Stimulated activated CD4-positive, alpha-beta T cell treated with anti-CD3 and anti-CD28 coated beads, Interleukin-15, amount 100 ng/mL, for 48 hours (primary cell): ENCODE measurements at regions not wholly inside any gene's neighbourhood (a gene's known extent, or its start where the extent isn't known, plus 50 kb on each side); places are given as distances from the start of the nearest gene placed in this dataset.

ENCODE experiments used
- DNase-seq, 2 donors: peaks; one replicate each; pipeline ENCODE4 v3.0.0-alpha.2; 2020; ENCODE audit warnings: low read depth in 2 of 2

DNA sequence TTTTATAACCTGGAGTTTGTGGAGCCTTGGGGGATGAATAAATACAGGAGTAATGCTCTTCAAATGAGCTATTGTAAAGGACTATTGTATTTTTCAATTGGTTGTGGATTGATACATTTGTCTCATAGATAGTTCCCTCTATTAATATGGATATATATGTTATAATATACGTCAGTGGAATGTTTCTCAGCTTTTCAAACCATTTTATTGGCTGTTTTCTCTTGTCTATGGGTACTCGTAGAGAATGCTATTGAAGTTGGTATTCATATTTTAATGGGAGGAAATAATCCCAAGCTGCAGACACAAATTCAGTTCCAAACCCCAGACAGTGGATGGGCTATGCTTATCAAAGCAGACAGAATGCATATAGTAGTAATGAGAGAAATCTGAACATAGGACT lies 181.8 kb upstream of the DAB2 start:
- DNase-seq = no peak

DNA sequence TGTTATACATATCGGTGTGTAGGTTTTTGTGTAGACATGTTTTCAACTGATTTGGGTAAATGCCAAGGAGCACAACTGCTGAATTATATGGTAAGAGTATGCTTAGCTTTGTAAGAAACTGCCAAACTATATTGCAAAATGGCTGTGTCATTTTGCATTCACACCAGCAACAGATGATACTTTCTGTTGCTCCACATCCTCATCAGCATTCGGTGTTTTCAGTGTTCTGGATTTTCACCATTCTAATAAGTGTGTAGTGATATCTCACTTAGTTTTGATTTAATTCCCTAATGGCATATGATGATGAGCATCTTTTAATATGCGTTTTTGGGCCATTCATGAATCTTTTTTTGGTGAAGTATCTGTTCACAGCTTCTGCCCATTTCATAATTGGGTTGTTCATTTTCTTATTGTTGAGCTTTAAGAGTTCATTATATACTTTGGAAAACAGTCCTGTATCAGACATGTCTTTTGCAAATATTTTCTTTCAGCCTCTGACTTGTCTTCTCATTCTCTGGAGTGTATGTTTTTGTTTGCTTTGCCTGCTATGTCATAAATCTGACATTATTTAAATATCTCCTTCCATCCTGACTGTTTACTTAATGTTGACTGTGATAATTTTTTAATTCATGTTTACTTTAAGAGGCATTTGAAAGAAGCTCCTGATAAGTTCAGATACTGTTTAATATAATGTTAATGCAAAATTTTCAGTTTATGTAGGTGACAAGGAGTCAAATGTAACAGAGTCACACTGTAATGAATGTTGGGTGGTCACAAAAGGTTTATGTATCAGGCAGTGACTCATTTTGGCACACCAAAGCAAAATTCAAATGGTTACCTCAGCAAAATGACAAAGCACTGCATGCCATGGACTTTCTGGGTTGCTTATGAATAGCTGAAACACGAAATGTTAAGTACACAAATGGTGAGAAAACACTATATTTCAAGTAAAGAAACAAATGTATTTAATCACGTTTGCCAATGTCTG lies 181.1 kb upstream of the DAB2 start:
- no peak for DNase-seq

DNA sequence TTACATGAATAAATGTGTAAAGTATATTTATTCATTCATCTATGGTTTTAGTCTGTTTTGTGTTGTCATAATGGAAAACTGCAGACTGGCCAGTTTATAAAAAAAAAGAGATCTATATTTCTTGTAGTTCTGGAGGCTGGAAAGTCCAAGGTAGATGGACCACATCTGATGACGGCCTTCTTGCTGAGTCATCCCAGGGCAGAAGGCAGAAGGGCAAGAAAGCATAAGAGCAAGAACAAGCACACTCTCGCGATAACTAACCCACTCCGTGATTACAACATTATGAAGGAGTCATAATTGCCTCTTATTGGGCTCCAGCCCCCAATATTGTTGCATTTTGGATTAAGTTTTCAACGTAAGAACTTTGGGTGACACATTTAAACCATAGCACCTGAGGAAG lies 180.4 kb upstream of the DAB2 start:
- DNase-seq = no peak

DNA sequence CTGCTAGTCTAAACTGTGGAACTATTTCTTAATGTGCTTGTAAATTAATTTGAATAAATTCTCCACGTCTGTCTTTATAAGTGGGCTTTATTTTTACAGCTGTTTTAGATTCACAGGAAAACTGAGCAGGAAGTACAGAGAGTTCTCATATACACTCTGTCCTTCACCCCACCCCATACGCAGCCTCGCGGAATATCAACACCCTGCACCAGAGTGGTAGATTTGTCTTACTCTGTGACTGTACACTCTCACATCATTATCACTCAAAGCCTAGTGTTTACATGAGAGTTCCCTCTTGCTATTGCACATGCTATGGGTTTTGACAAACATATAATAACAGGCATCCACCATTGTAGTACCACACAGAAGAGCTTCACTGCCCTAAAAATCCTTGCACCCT lies 179.7 kb upstream of the DAB2 start:
- DNase-seq = no peak

DNA sequence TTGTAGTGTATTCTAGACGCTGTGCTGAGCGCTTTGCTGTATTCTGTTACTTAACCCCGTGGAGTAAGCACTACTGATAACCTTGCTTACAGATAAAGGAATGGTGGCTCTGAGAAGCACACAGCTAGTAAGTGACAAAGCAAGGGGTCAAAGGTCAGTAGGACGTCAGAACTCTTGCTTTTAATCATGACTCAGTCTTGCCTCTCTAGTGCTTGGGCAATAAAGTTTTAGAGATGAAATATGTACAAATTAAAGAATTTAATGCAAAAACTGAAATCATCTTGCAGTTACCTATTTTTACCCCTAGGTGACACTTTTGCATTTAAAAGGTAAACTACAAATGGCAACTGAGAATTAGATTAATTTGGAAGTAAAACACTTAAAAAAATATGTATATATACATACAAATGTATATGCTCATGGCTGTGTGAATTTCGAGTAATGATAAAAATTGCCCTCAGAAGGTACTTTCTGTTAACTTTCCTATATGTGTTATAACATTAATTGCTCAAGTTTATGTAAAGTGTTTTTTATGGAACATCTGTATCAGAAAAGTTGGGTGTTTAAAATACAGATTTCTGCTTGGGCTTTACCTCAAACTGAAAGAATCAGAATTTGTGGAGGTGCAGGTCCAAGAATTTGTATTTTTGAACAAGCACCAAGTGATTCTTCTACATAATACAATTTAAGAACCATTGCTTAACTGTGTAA lies 175.1 kb upstream of the DAB2 start:
- no peak for DNase-seq

DNA sequence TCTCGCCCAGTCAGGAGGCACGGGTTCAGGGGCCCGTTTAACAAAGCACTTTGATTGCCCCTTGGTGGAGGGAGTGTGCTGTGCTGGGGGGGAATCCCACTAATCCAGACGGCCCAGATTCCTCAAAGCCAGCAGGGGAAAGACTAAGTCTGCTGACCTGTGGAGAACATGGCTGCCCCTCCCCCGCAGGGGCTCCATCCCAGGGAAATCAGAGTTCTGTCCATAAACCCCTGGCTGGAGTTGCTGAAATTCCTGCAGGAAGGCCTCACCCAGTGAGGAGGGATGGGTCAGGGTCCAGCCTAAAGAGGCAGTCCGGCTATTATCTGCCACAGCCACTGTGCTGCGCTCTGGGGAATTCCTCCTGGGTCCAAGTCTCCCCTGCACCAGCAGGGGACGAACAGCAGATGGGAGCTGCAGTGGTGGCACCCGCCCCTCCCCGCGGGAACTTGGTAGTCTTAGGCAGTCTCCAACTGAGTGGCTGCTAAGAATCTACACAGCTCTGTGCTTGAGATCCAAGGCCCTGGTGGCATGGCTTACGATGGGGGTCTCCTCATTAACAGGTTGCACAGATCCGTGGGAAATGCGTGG lies 174.0 kb upstream of the DAB2 start:
- DNase-seq = no peak

DNA sequence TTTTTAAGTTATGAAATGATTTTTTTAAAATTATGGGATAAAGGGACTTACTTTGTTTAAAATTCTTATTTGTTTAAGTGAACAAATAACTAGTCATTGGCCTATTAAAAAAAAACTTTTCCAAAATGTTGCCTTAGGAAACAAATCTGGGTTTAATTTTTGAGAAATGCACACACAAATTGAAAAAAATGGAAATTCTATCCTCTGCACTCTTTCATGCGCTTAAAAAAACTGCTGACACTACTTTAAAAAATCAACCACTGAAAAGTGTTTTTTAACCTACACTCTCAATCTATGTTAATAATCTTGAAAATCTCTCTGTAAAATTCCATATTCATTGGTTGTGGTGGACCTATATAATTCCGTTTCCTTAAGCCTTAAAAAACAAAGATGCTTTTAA lies 163.4 kb upstream of the DAB2 start:
- DNase-seq = no peak

DNA sequence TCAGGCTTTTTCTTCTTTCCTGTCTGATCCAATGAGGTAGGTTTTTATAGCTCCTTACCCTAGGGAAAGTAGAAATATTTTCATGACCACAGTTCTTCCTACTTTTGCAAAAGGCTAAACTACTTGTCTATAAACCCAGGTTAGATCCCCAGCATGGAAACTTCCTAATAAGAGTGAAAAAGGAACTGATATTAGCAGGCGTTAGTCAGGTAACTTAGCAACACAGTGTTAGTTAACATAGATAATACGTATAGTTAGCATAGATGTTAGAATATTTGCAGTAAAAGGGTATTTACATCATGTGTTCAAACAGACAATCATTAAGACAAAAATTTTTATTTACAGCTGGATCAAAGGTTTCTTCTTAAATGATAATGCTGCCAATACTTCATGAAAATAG lies 162.9 kb upstream of the DAB2 start:
- no peak for DNase-seq

DNA sequence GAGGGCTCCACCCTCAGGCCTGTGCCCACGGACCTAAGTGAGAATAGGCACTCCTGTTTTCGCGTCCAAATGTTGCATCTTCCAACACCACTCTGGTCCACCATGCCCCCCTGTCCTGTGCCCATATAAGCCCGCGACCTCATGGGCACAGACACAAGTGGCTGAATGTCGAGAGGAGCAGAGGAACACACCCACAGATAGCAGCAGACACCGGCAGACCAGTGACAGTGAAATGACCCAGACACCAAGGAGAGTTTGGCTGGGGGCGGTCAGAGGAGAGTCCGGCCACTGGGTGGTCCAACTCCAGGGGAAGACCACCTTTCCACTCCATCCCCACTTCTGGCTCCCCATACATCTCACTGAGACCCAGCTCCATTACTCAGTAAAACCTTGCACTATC lies 161.4 kb upstream of the DAB2 start:
- no peak for DNase-seq

DNA sequence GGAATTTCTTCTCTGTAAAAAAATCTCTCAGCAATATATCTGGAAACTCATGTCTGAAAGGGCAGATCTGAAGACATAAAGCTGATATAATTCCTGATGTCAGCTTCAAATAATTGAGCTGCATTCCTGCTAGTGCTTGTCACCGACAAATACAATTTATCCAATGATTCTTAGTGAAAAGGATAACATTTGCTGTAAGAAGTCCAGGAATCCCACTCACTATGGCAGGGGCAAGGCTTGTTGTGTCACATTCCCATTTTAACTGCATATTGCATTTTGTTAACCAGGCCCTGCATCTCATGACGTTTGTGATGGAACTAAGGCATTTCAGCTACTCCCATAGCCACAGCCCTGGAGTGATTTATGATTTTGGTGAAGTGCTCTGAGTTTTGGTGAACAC lies 160.1 kb upstream of the DAB2 start:
- DNase-seq = no peak

DNA sequence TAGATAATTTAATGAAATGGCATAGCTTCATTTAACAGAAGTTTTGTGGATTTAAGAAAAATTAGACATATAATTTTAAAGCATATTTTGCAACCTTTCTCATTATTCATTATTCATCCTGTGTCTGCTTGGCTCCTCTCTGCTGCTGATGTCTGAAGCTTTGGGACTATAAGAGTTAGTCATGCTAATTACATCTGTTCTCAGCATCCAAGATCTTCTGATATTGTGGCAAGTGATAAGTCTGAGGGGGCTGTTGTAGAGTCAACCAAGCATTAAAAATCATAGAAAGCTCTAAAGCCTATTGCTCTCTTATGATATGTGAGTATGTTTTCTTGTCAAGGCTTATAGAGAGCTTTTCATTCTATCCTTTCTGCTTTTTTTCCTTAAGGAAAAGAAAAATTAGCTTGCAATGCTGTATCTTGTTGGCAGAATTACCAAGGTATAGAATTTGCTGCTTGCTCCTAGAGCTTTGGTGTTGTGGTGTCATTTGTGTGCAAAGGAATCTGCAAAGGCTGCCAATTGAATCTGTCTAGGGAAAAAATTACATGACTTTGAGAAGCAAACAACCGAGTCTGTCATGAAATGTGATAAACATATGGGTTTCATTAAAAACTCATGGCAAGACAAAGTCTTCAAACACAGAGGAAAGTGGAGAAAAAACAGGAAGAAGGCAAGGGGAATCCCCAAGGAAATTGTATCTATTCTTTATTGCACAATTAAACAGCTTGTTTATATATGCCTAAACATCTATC lies 156.1 kb upstream of the DAB2 start:
- DNase-seq = no peak

DNA sequence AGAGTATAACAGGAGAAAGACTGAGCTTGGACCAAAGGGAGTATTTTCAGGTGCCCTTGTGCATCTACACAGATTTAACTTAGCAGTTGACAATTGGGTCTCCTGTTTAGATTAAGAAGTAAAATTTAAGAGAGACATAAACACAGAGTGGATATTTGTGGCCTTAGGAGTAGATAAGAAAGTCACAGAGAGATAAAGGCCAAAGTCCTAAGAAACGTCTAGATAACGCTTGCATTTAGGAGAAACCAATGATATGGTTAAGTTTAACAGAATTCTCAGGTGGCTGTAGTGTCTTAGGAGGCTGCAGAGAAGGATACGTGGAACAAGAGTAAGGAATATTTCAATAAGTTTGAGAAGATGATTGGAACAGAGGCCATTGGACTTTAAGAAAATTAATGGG lies 155.0 kb upstream of the DAB2 start:
- no peak for DNase-seq

DNA sequence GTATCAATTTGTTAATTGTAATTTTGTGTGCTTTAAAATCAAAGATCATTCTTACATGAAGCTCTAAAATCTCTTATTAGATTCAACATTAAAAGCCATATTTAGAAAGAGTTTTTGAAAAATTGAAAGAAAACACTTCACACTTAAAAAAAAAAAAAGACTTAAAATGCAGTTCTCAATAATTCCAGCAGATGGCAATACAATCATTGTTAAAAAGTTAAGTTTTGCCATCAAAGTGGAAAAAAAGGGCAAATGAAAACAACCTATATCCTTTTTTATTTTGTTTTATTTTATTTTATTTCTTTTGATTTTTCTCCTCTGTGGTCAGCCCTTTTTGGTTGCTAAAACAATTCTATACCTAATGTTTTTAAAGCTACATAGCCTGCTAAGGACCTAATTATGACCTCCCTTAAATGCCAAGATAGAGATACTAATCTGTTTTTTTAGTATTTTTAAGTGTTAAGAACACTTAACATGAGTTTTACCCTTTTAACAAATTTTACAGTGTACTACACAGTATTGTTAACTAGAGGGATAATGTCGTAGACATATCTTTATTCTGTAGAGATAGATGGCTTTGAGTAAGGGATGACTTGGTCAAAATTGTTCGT lies 154.2 kb upstream of the DAB2 start:
- DNase-seq = no peak

DNA sequence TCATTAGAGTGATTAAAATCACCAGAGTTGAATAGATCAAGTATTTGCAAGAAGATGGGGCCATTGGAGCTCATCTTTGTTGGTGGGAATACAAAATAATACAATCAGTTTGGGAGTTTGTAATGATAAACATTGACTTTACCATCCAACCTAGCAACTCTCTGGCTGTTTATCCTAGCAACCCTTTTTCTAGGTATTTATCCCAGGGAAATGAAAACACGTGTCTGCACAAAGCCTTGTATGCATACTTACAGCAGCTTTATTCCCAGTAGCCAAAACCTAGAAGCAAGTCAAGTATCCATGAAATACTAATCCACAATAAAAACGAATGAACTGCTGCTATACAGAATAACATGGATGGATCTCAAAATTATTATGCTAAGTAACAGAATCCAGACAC lies 152.7 kb upstream of the DAB2 start:
- DNase-seq = no peak

DNA sequence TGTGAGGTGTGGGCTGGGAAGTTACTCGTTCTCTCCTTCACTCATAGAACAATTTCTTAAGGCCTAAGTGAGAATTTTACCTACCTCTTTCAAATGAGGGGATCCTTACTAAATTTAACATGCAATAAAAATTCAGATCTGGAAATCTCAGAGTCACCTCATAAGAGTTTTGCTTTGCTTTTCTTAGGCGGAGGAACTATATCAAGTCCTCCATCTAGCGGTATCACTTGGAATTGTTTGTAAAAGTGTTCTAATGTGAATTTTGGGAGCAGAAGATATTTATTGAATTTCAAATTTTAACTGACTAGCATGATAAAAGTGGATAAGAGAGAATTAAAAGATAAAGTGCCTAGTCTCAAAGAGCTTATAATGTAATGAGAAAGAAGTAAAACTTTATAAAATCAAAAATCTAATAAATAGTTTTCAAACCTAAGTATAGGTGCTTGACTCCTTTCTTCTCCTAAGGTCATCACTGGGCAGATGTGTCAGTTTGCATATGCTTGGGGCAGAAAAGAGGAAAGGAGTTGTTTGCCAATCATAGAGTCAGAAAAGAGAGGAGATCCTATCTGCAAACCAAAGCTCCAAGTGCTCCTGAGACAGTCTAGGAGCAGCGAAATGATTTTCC lies 145.7 kb upstream of the DAB2 start:
- DNase-seq = no peak

DNA sequence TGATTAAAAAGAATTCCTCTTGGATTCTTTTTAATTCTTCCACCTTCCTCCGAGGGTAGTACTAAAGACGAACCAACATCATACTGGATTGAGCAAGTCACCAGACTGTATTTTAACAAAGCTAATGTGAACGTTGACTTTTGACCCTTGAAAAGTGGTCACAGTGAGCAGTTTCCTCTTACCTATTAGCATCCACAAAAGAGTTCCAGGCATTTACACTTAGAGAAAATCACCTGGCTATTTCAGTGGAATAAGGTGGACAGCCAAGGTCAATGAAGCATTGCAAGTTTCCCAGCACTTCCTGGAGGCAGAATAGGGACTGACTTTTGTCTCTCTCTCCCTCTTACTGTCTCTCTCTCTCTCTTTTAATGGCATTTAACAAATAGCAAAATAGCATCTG lies 145.1 kb upstream of the DAB2 start:
- DNase-seq = no peak

DNA sequence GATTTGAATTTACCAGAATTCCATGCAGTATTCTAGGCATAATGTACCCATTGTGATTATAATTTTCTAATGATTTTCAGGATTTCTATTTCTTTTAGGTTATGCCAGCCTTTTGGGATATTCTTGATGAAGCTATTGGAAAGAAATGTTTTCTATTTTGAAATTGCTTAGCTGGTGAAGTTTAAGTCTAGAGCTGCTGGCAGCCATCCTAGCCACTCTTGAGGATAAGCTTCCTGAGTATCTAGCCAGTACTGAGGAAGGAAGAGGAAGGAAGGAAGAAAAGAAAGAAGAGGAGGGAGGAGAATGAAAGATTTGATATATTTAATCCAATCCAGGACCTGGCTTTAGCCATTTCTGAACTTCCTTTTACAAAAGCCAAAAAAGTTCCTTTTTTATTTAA lies 142.1 kb upstream of the DAB2 start:
- no peak for DNase-seq

DNA sequence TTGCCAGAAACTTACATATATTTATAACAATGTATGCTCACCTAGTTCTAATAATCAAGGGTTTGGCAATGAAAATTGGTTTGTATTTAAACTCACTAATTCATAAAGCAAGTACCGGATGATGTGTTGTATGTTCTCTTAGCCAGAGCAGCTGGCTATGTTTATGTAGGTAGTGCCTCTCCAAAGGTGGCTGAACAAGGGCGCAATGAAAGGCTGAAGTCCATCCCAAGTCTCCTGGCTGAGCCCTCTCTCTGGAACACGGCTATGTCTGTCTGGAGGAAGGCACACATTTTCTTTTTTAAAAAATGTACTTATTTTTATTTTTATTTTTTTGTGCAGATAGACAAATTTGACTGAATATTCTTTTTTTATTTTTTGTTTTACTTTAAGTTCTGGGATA lies 141.2 kb upstream of the DAB2 start:
- DNase-seq = no peak

DNA sequence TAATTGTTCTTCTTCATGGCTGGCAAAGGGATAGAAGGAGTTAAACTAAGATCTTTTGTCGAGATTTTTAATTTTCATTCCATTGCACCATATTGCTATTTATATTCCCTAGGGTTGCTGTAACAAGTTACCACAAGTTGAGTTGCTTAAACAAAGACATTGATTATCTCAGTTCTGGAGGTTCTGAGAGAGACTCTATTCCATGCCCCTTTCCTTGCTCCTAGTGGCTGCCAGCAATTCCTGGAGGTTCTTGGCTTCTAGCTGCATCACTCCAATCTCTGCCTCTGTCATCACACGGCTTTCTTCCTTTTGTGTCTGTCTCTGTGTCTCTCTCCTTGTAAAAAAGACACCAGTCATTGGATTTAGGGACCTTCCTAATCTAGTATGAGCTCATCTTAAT lies 136.6 kb upstream of the DAB2 start:
- no peak for DNase-seq

DNA sequence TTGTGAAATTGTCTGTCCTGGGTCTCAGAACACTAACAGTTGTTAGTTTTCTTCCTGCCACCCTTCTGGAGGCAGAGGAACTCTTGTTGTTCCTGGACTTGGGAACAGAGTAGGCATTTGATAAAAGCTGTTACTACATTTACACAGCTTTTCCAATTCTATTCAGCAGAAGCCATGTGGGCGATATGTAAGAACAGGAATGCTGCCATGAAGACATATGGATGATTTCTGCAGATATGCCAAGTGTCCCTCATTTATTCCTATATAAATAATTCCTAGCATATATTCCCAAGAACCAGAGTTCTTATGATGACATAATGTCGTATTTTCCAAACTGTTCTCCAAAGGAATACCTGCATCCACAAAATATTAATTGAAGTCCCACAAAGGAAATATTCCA lies 135.9 kb upstream of the DAB2 start:
- no peak for DNase-seq

DNA sequence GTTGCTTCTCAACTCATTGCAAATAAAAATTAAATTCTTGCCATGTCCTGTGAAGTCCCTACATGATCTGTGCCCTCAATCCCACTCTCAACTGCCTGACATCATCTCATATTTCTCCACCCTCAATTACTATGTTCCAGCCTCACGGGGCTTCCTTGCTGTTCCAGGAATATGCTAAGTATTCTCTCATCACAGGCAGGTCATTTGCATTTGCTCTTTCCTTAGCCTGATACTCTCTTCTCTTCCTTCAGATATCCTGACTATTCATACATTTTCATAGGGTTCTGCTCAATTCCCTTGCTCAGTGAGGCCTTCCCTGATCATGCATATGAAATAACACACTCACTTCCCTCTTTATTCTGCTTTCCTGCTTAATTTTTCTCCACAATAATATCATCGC lies 135.1 kb upstream of the DAB2 start:
- DNase-seq = no peak
